ENCODE measurements at regions not wholly inside any gene's neighbourhood (a gene's known extent, or its start where the extent isn't known, plus 50 kb on each side); places are given as distances from the start of the nearest gene placed in this dataset.

DNA sequence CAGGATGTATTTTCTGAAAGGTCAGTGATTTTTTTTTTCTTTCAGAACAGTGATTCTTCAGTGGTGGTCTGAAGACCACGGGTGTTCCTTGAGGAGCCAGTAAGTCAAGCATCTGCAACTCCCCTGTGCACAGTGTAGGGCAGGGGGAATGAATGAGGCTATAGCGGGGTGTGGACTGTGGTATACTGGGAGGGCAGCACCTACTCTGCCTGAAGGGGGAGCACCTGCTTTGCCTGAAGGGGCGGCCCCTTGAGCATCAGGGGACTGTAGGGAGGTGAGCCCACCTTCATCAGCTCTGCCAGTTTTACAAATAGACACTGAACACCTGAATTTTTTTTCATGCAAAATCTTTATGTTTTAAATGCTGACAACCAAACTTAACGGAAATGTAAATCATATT lies 77.5 kb upstream of the RIPOR2 start:
- DNase-seq = no peak

- DNase-seq = no peak
Observed at GRCh38 chr6:25014369-25014768, 78.6 kb upstream of the RIPOR2 start.

DNA sequence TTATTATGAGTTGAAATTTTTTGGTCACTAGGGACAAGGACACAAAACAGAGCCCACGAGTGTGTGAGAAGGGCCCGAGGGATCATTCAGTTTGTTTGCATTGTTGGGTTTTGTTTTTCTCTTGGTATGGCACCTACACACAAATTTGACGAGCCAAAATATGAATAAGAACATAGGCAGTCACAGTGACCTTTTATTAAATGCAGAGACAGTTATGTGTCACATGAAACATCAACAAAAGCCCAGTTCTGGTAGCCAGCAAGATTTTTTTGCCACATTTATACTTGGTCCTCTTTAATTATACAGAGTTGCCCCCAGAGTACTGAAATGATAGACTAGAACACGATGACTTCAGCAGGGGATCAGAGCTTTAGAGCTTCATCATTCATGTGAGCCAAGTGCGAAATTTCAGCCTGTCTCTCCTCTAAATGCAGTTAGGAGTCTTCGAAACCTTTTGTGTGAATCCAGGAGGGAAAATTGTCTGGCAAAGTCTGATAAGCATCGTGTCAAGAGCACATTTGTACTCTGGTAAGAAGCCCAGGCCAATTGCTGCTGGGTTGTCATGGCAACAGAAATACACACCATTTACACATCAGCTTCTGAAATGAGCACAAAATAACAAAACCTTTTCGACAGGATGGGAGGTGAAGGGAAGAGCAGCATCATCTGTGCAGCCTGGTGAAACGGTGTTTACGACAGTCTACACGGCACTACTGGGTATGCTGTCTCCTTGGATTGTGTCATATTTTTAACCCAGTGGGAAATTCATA lies 79.2 kb upstream of the RIPOR2 start:
- DNase-seq = no peak

- no peak for DNase-seq
Observed at GRCh38 chr6:25016014-25016720, 80.4 kb upstream of the RIPOR2 start.

DNA sequence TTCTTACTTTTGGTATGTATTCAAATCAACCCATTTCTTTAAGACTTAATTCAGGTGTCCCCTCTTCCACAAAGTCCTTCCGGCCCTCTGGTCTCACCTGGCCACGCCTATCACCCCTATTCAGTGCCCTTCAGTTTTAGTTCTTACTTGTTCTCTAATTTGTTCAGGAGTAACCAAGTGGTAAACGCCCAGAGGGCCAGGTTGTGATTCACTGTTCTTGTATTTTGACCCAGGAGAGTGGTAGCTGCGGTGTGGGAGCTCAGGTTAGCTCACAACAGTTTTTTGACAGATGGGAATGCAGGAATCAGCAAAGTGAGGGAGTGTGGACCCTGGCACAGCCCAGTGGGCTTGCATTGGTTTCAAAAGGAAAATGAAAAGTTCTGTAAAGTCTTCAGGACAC lies 81.7 kb upstream of the RIPOR2 start:
- DNase-seq = no peak

- no peak for DNase-seq
Observed at GRCh38 chr6:25017932-25018567, 82.3 kb upstream of the RIPOR2 start.

DNA sequence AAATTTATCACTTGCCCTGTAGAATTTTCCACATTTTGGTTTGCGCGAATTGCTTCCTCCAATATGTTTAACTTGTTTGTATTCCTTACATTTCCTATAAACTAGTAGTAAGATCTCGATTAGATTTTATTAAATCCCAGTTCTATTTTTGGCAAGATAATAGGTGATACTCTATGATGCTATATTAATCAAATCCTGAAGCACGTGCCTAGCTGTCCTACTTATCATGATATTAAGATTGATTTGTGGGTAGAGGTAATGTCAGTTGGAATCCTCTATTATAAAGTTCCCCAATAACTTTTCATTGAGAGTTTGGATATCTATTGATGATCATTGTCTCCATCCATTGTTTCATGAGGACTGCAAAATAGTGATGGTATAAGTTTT lies 82.8 kb upstream of the RIPOR2 start:
- DNase-seq = no peak

- no peak for DNase-seq
Observed at GRCh38 chr6:25022140-25022553, 86.4 kb upstream of the RIPOR2 start.

- no peak for DNase-seq
Observed at GRCh38 chr6:25023781-25024180, 88.0 kb upstream of the RIPOR2 start.

- no peak for DNase-seq
Observed at GRCh38 chr6:25024821-25025220, 89.1 kb upstream of the RIPOR2 start.

DNA sequence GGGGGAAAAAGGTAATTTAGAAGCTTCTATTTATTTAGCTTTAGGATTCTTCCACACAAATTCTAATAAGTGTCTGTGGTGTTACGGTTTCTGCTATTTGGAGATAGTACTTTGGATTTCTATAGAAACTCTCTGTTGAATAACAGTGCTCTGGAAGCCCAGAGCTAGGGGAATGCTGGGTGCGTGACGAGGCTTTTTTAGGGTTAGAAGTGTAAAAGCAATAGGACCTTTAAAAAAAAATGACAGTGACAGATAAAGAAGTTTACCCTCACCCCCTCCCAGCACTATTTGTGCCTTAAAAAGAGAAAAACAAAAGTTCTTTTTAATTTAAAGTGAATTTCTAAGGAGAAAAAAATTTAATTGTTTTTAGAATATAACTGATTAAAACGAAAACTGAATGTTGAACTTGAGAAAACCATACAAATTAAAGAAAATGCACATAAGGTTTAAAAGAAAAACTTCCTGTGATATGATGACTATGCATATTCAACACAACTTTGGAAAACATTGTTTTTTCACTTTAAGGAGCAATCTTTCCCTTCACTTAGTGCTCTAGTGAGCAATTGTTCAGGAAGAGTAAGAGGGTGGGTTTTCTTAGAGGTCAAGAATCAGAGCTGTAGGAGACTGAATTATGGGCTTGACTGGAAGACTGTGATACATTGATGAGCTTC lies 89.6 kb upstream of the RIPOR2 start:
- DNase-seq = no peak

DNA sequence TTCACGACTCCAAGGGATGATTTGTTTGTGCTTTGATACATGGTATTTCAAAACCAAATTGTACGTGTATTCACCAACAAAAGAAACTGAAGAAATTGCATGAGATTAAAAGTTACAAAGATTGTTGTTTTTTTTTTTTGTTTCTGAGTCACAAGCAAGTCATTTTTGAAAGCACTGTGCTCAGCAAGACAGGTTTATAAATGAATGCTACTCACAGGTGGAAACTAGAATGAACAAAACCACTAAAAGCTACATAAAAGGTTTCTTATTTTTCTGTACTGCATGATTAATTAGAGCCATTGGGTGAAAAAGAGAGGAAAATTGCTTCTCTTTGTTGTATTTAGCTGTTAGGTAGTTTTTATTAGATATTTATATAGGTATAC lies 90.2 kb upstream of the RIPOR2 start:
- DNase-seq = no peak

DNA sequence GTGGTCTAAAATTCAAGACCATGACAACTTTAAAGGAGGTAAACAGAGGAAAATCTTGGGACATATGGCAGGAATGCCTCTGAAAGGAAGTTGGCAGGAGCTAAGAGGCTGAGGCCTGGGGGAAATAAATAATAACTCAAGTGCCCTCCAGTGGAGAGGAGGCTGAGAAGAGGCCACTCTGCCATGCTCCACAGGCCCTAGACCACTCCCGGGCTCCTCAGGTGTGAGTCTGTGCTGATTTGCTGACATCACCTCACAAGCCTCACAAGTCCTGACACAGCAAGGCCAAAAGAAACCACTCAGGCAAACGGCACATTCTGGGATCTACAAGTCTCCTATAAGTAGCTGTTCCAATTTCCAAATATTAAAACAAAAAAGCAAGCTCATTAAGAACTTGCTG lies 91.0 kb upstream of the RIPOR2 start:
- peak; percentile 83 for DNase-seq

DNA sequence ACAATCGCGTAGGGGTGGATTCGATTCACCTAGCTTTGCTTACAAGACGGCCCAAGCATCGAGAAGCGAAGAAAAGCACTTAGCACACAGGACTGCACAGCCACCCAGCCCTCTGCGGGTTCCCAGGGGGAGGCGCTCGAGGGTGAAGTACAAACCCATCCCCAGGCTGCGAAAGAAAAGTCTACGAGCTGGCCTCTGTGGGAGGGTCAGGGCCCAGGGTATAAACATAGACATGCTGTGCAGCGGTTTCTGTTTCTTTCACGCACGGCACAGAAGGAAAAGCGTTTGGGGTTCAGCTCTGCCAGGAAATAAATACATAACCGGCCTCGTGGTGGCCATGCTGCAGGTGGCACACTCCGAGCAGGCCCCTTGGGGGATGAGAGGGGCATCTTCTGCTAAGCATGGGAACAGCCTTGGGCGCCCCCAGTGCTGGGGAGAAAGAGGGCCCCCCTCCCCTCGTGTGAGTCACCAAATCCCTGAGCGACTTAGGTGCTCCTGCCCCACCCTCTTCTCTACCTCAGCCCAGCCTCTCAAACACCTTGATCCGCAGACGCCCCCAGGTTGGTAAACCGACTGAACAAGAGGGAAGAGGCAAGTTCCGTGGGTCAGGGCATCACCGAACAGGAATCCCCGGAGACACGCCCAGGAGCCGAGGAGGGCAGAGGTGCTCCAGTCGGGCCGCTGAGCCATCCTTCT lies 91.6 kb upstream of the RIPOR2 start:
- no peak for DNase-seq

DNA sequence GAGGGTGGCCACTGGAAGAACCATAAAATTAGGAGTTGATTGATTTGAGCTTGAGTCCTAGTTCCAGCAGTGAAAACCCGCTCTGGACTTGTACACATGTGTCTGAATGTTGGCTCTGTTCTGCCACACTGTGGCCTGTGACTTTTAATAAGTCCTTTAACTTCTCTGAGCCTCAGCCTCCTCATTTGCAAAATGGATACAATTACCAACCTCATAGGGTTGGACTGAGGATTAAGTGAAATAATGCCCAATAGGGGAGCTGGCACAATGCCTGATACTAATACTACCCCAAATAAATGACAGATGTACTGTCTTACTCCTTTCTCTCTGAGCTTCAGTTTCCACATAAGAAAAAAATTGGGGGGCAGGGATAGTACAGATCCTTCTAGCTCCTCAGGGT lies 92.6 kb upstream of the RIPOR2 start:
- DNase-seq = no peak

- DNase-seq = no peak
Observed at GRCh38 chr6:25032934-25033333, 97.2 kb upstream of the RIPOR2 start.

- no peak for DNase-seq
Observed at GRCh38 chr6:25034431-25034921, 98.7 kb upstream of the RIPOR2 start.

GRCh38 chr6:25035174-25035511 lies 99.4 kb upstream of the RIPOR2 start:
- DNase-seq = no peak

DNA sequence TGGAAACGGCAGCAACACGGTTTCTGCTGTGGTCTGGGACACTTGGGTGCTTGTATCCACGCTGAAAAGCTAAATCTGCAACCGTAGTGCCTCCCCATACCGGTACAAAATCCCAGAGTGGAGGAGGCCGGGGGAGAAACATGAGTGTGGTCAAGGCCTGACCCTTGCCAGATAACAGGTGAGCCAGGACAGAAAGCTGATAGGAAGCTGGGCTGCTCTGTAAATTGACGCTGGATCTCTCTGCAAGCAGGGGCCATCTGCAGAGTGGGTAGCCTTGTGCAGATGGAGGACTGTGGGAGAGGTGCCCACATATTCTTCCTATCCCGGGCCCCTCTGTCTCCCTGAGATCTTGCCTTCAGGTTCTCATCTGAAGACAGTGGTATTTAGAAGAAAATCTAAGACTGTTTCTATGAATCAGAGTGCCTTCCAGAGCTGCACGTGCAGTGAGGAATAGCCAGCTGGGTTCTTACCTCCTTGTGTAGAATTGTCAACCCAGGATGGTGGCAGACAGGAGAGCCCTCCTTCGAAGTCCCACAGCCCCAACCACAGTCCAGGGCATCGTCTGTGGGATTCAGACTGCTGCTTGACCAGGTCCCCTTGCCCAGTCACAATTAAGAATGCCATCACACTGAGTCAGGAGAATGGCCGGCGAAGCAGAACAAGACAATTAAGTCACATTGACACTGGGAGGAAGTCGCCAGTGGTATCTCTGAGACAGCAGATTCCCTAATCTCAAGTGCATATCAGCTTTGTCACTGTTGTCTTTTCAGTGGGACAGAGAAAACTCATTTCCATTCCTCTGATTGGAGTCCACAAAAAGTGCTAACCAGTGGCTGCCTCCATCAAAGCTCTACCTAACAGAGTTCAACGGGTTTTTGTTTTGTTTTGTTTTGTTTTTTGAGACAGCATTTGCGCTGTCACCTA lies 100.0 kb upstream of the RIPOR2 start:
- DNase-seq = no peak

- no peak for DNase-seq
Observed at GRCh38 chr6:25036461-25036860, 100.7 kb upstream of the RIPOR2 start.

DNA sequence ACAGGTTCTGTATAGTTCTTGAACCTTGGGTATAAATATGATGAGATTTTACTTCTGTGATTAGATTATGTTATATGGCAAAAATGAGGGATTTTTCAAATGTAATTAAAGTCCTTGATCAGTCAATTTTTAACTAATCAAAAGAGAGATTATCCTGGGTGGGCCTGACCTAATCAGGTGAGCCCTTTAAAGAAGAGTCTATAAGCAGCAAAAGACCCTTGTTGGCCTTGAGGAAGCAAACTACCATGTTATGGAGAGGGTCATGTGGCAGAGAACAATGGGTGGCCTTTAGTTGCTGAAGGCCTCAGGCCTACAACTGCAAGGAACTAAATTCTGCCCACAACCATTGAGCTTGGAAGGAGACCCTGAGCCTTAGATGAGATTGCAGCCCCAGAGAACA lies 102.5 kb upstream of the RIPOR2 start:
- DNase-seq = no peak

GRCh38 chr6:25038999-25039398 lies 103.2 kb upstream of the RIPOR2 start:
- DNase-seq = no peak

Measured in NCI-H510A (cell line).